ENCODE measurements at regions not wholly inside any gene's neighbourhood (a gene's known extent, or its start where the extent isn't known, plus 50 kb on each side); places are given as distances from the start of the nearest gene placed in this dataset.

DNA sequence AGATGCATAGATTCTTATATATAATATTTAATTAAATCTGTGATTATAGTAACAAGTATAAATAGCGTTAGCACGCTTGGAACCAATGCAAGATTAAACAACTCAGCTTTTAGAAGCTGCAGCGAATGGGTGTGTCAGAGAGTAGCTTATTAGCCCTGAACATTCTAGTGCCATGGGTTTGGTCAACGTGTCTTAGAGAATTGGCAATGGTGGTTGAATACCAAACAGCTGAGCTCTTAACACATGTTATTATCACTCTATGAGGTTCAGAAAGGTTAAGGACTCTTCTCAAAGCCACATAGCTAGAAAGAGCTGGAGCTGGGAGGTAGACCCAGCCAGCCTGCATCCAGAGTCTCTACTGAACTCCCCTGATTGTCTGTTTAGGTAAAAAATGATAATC lies 284.2 kb upstream of the CHD6 start:
- Mint-ChIP-seq H3K36me3 (ENCODE audit: low read depth) (no peaks in the 10 kb centered on the region), H3K9me3 (no peaks in the 10 kb centered on the region), H3K4me3 (no peak overlapping the region), H3K4me1 (no peaks in the 10 kb centered on the region), H3K27me3 (no peaks in the 10 kb centered on the region), H3K27ac (no peak overlapping the region)
- TF ChIP-seq, protein P1, sequence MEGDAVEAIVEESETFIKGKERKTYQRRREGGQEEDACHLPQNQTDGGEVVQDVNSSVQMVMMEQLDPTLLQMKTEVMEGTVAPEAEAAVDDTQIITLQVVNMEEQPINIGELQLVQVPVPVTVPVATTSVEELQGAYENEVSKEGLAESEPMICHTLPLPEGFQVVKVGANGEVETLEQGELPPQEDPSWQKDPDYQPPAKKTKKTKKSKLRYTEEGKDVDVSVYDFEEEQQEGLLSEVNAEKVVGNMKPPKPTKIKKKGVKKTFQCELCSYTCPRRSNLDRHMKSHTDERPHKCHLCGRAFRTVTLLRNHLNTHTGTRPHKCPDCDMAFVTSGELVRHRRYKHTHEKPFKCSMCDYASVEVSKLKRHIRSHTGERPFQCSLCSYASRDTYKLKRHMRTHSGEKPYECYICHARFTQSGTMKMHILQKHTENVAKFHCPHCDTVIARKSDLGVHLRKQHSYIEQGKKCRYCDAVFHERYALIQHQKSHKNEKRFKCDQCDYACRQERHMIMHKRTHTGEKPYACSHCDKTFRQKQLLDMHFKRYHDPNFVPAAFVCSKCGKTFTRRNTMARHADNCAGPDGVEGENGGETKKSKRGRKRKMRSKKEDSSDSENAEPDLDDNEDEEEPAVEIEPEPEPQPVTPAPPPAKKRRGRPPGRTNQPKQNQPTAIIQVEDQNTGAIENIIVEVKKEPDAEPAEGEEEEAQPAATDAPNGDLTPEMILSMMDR (IDR thresholded peaks at IDR 0.05), result no peak
- ATAC-seq (ENCODE audit: low read depth), result no peak
- no peak for DNase-seq
- intact Hi-C loops (cut with micrococcal nuclease), result no loop called here
- ChIA-PET POLR2A (no interaction called here), CTCF (no interaction called here)

DNA sequence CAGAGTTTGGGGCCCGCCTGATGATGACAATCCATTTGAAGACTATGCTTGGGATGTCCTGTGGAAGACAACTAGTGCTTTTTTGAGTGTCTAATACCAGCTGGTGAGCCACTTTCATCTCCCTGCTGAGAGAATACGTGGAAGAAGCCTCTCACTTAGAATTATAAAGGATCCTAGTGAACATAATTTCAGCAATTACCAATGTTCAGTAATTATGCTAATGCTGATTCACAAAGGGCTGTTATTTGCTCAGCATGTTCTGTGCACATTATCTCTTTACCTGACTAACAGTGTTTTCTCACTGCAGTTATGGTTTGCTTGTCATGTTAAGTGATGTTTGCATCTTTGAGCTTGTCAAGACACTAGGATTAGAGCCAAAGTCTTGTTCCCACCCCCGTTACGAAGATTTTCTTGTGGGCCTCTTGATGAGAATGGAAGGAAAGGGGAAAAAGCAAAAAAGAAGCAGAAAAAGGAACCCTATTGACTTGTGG lies 282.1 kb upstream of the CHD6 start:
- TF ChIP-seq, protein P1 (IDR thresholded peaks at IDR 0.05), result no peak
- Mint-ChIP-seq H3K27me3 (no peaks in the 10 kb centered on the region), H3K4me3 (no peak overlapping the region), H3K4me1 (no peaks in the 10 kb centered on the region), H3K9me3 (no peaks in the 10 kb centered on the region), H3K27ac (no peak overlapping the region), H3K36me3 (ENCODE audit: low read depth) (no peaks in the 10 kb centered on the region)
- POLR2A ChIA-PET, result no interaction called here
- DNase-seq, result no peak
- ATAC-seq (ENCODE audit: low read depth), result no peak
- CTCF ChIA-PET, result no interaction called here
- intact Hi-C loops (cut with micrococcal nuclease), result no loop called here

- POLR2A ChIA-PET, result no interaction called here
- Mint-ChIP-seq H3K27ac (no peak overlapping the region), H3K36me3 (ENCODE audit: low read depth) (no peaks in the 10 kb centered on the region), H3K9me3 (no peaks in the 10 kb centered on the region), H3K4me3 (no peak overlapping the region), H3K4me1 (no peaks in the 10 kb centered on the region), H3K27me3 (peaks cover 3% of the 10 kb centered on the region)
- CTCF ChIA-PET, result no interaction called here
- ATAC-seq (ENCODE audit: low read depth) (no peak), DNase-seq (no peak)
- intact Hi-C loops (cut with micrococcal nuclease), result no loop called here
- TF ChIP-seq, protein P1 (IDR thresholded peaks at IDR 0.05), result no peak
Observed at GRCh38 chr20:41897708-41898107, 279.5 kb upstream of the CHD6 start.

- CTCF ChIA-PET, result no interaction called here
- ATAC-seq (ENCODE audit: low read depth) (no peak), DNase-seq (no peak)
- POLR2A ChIA-PET, result no interaction called here
- no peak overlapping the region for H3K4me3 Mint-ChIP-seq
- H3K9me3 Mint-ChIP-seq, result no peaks in the 10 kb centered on the region
- no peaks in the 10 kb centered on the region for H3K36me3 Mint-ChIP-seq (ENCODE audit: low read depth)
- H3K4me1 Mint-ChIP-seq, result no peaks in the 10 kb centered on the region
- intact Hi-C loops (cut with micrococcal nuclease), result no loop called here
- H3K27me3 Mint-ChIP-seq, result peaks cover 3% of the 10 kb centered on the region
- TF ChIP-seq, protein P1 (IDR thresholded peaks at IDR 0.05), result no peak
- H3K27ac Mint-ChIP-seq, result no peak overlapping the region
Observed at GRCh38 chr20:41895241-41896032, 277.3 kb upstream of the CHD6 start.

DNA sequence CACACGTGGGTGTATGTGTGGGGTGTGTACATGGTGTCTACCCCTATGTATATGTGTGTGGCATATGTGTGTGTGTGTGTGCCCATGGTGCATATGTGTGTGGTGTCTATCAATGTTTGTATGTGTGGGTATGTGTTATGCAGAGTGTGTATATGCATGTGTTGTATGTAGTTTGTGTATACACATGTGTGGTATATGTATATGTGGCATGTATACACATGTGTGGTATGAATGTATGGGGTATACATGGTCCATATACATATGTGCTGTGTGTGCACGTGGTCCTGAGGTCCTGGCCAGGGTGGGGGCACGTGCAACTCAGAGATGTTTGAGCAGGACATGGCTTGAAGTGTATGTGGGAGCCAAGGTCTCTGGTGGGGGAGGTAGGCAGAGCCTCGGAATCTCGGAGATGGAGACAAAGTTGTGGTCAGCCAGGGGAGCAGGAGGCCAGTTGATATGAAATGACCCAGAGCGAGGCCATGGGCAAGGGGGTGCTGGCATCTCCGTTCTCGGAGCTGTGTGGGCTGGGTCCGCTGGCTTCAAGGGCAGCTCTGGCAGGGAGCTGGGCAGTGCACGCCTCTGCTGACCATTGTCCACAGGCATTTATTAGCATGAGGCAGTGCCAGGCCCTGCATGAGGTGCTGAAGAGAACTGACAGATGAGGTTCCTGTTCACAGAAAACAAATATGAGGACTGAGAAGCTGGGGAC lies 276.2 kb upstream of the CHD6 start:
- peaks cover 3% of the 10 kb centered on the region for H3K27me3 Mint-ChIP-seq
- no peak overlapping the region for H3K27ac Mint-ChIP-seq
- ATAC-seq (ENCODE audit: low read depth) (no peak), DNase-seq (no peak)
- intact Hi-C loops (cut with micrococcal nuclease), result no loop called here
- ChIA-PET POLR2A (no interaction called here), CTCF (no interaction called here)
- H3K4me3 Mint-ChIP-seq, result no peak overlapping the region
- TF ChIP-seq, protein P1 (IDR thresholded peaks at IDR 0.05), result no peak
- H3K36me3 Mint-ChIP-seq (ENCODE audit: low read depth), result no peaks in the 10 kb centered on the region
- H3K4me1 Mint-ChIP-seq, result no peaks in the 10 kb centered on the region
- H3K9me3 Mint-ChIP-seq, result no peaks in the 10 kb centered on the region

Data from activated B cell treated with CpG ODN at 0.5 μM for 24 hours (primary cell).